K562 (cell line): ENCODE measurements at regions not wholly inside any gene's neighbourhood (a gene's known extent, or its start where the extent isn't known, plus 50 kb on each side); places are given as distances from the start of the nearest gene placed in this dataset.

Experiments used
- ATF1 ChIP-seq, 2 experiments: fragments of 450-650 bp in 1 of 2; IDR thresholded peaks; 2 replicates each; pipeline ENCODE4 v1.6.1; 2016; ENCODE audit warnings: missing compliant biosample characterization in 1 of 2, missing genetic modification characterization in 1 of 2
- CEBPZ ChIP-seq: fragments of 150-350 bp; IDR thresholded peaks from 2 replicates; pipeline ENCODE4 v1.6.1; 2014; ENCODE audit warnings: low read depth, mild to moderate bottlenecking, low read length, borderline replicate concordance
- GABPA ChIP-seq: fragments of 200-800 bp; sonication (Bioruptor generic); conservative IDR thresholded peaks from 2 replicates; pipeline ENCODE4 v1.6.1; 2016; ENCODE audit warnings: low read depth, missing genetic modification characterization, missing compliant biosample characterization
- PHB ChIP-seq: fragments of 250-450 bp; sonication (Bioruptor Pico); IDR thresholded peaks from 2 replicates; pipeline ENCODE4 v1.5.0; 2021
- SMAD1 ChIP-seq: fragments of 150-350 bp; IDR thresholded peaks from 2 replicates; pipeline ENCODE4 v1.6.1; 2014; ENCODE audit warnings: low read length, low read depth; ENCODE audit not compliant: partially characterized antibody
- SNAPC5 ChIP-seq: fragments of 250-450 bp; sonication (Bioruptor Pico); IDR thresholded peaks from 2 replicates; pipeline ENCODE4 v1.8.0; 2021; ENCODE audit warnings: moderate library complexity, mild to moderate bottlenecking, inconsistent platforms
- TRIM28 ChIP-seq: fragments of 450-650 bp; IDR thresholded peaks from 2 replicates; pipeline ENCODE4 v1.6.1; 2017
- TSHZ1 ChIP-seq: fragments of 250-450 bp; sonication (Bioruptor Pico); IDR thresholded peaks from 2 replicates; pipeline ENCODE4 v1.4.0; 2020; ENCODE audit warnings: mild to moderate bottlenecking, moderate library complexity
- ZNF316 ChIP-seq: fragments of 450-650 bp; IDR thresholded peaks from 2 replicates; pipeline ENCODE4 v1.6.1; 2016
- TF ChIP-seq, protein P1 (sequence below): fragments of 200-600 bp; sonication (generic); IDR thresholded peaks from one replicate; pipeline ENCODE4 v1.6.1; 2012; ENCODE audit warnings: mild to moderate bottlenecking, low read depth, low read length, inconsistent platforms

DNA sequence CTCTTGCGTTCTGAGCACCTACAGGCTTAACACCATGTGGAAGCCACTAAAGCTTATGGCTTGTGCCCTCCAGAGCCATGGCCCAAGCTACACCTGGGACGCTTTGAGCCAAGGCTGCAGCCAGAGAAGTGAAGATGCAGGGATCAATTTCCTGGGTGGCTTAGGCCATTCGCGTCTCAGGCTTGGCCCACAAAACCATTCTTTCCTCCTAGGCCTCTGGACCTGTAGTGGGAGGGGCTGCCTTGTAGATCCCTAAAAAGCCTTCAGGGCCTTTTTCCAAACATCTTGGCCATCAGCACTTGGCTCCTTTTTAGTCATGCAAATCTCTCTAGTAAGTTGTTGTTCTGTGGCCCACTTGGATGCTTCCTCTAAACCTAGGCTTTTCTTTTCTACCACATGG is 401.7 kb upstream of the RUNX1 start (continued):
- TF ChIP-seq CEBPZ (peak; percentile 63), SNAPC5 (CRISPR knock-in tag) (no peak), GABPA (tag) (no peak), PHB (CRISPR knock-in tag) (no peak), SMAD1 (no peak), TRIM28 (peak; percentile 72; the same call in 1 of the 2 replicates), ATF1 (CRISPR knock-in tag; IDR thresholded peaks at IDR 0.05) (no peak), ATF1 (tag; IDR thresholded peaks at IDR 0.05) (no peak), ZNF316 (no peak), TSHZ1 (no peak)
- TF ChIP-seq, protein P1, sequence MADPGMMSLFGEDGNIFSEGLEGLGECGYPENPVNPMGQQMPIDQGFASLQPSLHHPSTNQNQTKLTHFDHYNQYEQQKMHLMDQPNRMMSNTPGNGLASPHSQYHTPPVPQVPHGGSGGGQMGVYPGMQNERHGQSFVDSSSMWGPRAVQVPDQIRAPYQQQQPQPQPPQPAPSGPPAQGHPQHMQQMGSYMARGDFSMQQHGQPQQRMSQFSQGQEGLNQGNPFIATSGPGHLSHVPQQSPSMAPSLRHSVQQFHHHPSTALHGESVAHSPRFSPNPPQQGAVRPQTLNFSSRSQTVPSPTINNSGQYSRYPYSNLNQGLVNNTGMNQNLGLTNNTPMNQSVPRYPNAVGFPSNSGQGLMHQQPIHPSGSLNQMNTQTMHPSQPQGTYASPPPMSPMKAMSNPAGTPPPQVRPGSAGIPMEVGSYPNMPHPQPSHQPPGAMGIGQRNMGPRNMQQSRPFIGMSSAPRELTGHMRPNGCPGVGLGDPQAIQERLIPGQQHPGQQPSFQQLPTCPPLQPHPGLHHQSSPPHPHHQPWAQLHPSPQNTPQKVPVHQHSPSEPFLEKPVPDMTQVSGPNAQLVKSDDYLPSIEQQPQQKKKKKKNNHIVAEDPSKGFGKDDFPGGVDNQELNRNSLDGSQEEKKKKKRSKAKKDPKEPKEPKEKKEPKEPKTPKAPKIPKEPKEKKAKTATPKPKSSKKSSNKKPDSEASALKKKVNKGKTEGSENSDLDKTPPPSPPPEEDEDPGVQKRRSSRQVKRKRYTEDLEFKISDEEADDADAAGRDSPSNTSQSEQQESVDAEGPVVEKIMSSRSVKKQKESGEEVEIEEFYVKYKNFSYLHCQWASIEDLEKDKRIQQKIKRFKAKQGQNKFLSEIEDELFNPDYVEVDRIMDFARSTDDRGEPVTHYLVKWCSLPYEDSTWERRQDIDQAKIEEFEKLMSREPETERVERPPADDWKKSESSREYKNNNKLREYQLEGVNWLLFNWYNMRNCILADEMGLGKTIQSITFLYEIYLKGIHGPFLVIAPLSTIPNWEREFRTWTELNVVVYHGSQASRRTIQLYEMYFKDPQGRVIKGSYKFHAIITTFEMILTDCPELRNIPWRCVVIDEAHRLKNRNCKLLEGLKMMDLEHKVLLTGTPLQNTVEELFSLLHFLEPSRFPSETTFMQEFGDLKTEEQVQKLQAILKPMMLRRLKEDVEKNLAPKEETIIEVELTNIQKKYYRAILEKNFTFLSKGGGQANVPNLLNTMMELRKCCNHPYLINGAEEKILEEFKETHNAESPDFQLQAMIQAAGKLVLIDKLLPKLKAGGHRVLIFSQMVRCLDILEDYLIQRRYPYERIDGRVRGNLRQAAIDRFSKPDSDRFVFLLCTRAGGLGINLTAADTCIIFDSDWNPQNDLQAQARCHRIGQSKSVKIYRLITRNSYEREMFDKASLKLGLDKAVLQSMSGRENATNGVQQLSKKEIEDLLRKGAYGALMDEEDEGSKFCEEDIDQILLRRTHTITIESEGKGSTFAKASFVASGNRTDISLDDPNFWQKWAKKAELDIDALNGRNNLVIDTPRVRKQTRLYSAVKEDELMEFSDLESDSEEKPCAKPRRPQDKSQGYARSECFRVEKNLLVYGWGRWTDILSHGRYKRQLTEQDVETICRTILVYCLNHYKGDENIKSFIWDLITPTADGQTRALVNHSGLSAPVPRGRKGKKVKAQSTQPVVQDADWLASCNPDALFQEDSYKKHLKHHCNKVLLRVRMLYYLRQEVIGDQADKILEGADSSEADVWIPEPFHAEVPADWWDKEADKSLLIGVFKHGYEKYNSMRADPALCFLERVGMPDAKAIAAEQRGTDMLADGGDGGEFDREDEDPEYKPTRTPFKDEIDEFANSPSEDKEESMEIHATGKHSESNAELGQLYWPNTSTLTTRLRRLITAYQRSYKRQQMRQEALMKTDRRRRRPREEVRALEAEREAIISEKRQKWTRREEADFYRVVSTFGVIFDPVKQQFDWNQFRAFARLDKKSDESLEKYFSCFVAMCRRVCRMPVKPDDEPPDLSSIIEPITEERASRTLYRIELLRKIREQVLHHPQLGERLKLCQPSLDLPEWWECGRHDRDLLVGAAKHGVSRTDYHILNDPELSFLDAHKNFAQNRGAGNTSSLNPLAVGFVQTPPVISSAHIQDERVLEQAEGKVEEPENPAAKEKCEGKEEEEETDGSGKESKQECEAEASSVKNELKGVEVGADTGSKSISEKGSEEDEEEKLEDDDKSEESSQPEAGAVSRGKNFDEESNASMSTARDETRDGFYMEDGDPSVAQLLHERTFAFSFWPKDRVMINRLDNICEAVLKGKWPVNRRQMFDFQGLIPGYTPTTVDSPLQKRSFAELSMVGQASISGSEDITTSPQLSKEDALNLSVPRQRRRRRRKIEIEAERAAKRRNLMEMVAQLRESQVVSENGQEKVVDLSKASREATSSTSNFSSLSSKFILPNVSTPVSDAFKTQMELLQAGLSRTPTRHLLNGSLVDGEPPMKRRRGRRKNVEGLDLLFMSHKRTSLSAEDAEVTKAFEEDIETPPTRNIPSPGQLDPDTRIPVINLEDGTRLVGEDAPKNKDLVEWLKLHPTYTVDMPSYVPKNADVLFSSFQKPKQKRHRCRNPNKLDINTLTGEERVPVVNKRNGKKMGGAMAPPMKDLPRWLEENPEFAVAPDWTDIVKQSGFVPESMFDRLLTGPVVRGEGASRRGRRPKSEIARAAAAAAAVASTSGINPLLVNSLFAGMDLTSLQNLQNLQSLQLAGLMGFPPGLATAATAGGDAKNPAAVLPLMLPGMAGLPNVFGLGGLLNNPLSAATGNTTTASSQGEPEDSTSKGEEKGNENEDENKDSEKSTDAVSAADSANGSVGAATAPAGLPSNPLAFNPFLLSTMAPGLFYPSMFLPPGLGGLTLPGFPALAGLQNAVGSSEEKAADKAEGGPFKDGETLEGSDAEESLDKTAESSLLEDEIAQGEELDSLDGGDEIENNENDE: no peak
